GM21526 (cell line): ENCODE measurements at regions not wholly inside any gene's neighbourhood (a gene's known extent, or its start where the extent isn't known, plus 50 kb on each side); places are given as distances from the start of the nearest gene placed in this dataset.

ENCODE experiments used
- ATAC-seq: cut with Tn5 transposase; IDR thresholded peaks from one replicate; pipeline ENCODE4 v1.9.1; 2021; ENCODE audit warnings: moderate library complexity; ENCODE audit not compliant: unreplicated experiment, low FRiP score

- ATAC-seq, result no peak
Observed at GRCh38 chr1:244187310-244187709, 136.2 kb downstream of the ZBTB18 start.

DNA sequence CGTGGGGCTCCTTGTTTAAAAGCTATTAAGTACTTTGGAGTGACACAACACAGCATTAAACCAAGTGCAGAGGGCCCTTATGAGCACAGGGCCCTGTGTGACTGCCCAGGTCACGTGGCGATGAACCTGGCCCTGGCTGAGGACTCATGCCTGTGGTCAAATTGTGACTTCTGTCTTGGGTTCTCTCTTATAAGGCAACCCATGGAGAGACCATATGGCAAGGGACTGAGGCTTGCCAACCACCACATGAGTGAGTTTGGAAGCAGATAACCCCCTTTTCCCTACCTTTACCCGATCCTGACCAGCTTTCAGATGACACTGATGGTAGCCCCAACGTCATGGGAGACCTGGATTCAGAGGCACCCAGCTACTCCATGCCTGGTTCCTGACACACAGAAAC lies 140.5 kb downstream of the ZBTB18 start:
- no peak for ATAC-seq

DNA sequence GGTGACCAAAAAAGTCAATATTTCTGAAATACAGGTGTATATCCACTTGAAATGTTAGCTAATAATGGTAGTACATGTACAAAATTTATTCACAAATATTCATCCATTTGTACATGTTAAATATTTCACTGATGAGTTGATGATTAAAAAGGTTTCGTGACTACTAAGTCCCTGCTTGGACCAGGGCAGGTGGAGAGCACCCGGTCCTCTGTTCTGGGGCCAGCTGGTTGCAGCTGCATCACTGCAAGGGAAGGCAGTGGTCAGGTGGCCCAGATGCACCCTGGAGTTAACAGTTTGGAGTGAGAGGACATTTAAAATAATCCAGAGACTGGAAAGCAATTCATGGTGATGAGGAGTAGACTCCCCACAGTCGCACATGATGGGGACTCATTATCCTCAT lies 141.2 kb downstream of the ZBTB18 start:
- ATAC-seq, result no peak

- ATAC-seq, result no peak
Observed at GRCh38 chr1:244196571-244197285, 145.6 kb downstream of the ZBTB18 start.

DNA sequence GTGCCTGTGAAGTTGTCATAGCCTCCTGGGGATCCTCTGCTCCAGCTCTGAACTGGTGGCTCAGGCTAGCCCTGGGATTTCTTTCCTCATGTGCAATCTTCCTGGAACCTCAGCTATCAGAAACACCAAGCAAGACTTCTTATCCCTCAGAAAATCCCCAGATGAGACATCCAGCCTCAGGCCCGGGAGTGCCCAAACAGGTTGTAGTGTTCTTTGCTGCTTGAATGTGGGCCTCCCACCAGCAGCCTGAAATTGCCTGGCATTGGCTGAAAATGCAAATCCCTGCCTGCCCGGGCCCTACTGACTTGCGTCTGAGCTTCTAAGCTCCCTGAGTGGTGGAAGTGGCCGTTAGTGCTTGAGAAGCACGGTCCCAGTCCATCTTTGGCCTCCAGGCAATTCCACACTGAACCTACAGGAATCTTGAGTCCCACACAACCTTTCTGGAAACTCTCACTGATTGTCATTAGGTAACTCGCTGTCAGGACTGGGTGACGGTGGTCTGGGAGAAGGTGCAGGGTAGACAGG lies 146.8 kb downstream of the ZBTB18 start:
- no peak for ATAC-seq

DNA sequence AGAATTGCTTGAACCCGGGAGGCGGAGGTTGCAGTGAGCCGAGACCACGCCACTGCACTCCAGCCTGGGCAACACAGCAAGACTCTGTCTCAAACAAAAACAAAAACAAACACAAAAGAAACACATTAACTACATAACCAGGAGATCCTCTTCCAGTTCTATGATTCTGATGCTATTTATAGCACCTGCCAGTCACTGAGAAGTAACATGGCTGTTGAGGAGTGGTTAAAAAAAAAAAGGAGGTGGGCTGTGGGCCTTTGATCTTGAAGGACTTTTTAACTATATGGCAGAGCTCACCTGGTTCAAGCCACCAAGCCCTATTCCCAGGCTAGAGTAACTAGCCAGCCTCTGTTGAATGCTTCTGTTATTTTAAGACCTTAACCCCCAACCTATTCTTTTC lies 148.8 kb downstream of the ZBTB18 start:
- no peak for ATAC-seq

DNA sequence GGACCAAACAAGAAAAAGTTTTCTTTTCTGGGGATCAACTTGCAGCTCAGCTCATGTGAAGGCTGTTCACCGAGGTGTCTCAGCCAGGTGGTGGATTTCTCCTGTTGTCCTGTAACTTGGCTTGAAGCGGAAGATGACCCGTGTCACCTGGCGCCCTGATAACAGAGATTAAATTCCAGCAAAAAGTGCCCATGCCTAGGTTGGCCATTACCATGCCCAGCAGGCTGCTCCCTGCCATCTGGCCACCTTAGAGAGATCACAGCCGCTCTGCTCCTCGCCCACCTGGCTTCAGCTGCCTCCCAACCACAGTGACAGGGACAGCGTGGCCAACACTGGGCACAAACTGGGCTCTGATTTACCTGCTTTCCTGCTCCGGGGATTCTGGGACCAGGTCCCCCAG lies 149.5 kb downstream of the ZBTB18 start:
- ATAC-seq, result no peak

GRCh38 chr1:244201750-244202149 lies 150.7 kb downstream of the ZBTB18 start:
- ATAC-seq, result no peak

DNA sequence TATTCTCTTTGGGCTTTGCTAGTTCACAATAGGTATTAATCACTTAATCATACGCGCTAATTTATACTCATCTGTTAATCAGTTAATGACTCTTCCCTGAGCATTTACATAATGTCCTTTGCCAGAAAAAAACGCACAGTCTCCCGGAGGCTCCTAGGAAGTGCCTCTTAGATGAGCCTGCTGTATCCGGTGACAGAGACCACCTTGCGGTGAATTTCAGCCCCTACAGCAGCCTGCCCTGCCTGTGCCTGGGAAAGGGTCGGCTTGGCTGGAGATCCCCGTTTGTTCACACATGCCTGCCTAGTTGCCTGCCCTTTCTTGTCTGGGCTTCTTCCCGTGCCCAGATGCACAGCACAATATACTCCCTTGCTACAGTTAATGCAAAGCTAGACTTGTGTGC lies 152.9 kb downstream of the ZBTB18 start:
- ATAC-seq, result no peak

- ATAC-seq, result no peak
Observed at GRCh38 chr1:244205171-244205570, 154.1 kb downstream of the ZBTB18 start.

GRCh38 chr1:244205906-244206305 lies 154.8 kb downstream of the ZBTB18 start:
- ATAC-seq, result no peak

GRCh38 chr1:244207042-244207934 lies 156.2 kb downstream of the ZBTB18 start:
- no peak for ATAC-seq

- no peak for ATAC-seq
Observed at GRCh38 chr1:244207935-244208244, 156.8 kb downstream of the ZBTB18 start.

DNA sequence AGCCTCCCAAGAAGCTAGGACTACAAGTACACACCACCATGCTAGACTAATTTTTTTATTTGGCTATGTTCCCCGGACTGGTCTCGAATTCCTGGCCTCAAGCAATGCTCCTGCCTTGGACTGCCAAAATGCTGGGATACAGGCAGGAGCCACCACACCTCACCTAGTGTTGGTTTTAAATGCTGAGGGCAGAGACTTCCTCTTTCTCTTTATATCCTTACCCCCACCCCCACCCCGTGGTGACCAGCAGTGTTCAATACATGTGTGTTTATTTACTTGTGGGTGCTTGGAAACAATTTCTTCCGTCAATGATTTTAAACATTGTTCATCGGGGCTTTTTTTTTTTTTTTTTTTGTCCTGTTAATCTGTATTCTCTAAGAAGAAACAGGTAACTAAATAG lies 158.9 kb downstream of the ZBTB18 start:
- ATAC-seq, result no peak

- no peak for ATAC-seq
Observed at GRCh38 chr1:244210884-244211558, 159.9 kb downstream of the ZBTB18 start.

- ATAC-seq, result no peak
Observed at GRCh38 chr1:244211559-244211944, 160.5 kb downstream of the ZBTB18 start.

GRCh38 chr1:244212219-244212618 lies 161.1 kb downstream of the ZBTB18 start:
- ATAC-seq, result no peak

DNA sequence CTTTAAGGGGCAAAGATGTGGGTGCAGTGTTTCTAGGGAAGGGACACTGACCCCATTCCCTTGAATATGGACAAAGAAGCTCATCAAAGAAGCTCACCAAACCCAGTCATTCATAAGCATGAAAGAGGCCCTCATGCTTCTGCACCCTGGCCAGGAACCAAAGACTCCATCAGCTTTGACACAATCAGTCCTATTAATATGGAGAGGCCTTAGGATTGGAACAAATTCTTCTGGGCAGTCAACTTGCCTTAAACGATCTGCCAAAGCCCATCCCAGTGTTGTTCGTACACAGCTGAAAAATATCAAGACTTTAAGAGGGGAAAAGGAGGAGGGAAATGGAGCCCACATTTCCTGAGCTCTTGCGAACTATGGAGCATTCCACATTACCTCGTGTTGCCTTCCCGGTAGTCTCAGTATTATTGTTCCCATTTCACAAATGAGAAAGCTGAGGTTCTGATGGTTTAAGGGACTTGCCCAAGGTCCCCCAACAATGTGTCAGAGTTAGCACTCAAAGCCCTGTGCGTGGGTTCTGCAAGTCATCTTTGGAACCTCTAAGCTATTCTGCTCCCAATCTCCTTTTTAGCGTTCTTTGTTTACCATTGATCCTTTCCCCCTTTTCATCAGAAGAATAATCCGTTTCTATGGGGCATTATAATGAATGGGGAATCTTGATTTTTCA lies 161.9 kb downstream of the ZBTB18 start:
- ATAC-seq, result no peak

- no peak for ATAC-seq
Observed at GRCh38 chr1:244214009-244214967, 163.2 kb downstream of the ZBTB18 start.

DNA sequence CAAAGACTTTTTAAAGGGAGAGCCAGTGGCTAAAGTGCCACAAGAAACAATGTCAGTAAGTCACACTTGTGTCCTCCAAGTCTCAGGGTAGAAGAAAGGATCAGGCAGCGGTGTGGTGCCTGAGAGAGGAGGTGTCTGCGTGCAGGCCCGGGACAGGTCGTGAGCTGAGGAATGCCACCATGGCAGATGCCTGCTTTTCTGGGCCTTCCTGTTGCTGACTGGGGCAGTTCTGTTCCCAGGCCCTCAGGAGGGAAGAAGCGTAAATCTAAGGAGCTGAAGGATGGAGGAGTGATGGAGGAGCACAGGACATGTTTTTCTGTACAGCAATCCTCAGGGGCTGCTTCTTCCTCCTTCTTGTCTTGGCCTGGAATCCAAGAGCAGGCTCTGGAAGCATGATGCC lies 165.8 kb downstream of the ZBTB18 start:
- no peak for ATAC-seq
